Stimulated activated CD4-positive, alpha-beta T cell treated with anti-CD3 and anti-CD28 coated beads, Interleukin-2, amount 100 ng/mL, for 48 hours (primary cell): ENCODE measurements at regions not wholly inside any gene's neighbourhood (a gene's known extent, or its start where the extent isn't known, plus 50 kb on each side); places are given as distances from the start of the nearest gene placed in this dataset.

Experiments
- DNase-seq, 2 donors: peaks; one replicate each; pipeline ENCODE4 v3.0.0-alpha.2; 2020

- no peak for DNase-seq
These were observed 52.6 kb upstream of the CDH8 start for GRCh38 chr16:62088731-62089410.
